K562 (cell line): ENCODE measurements at regions not wholly inside any gene's neighbourhood (a gene's known extent, or its start where the extent isn't known, plus 50 kb on each side); places are given as distances from the start of the nearest gene placed in this dataset.

Experiments used
- ATAC-seq: fragments of 200-7000 bp; cut with Tn5 transposase; 3 replicates; pipeline ENCODE4 v1.9.1; 2020; ENCODE audit warnings: moderate library complexity
- BruUV-seq: library from RNA; stranded (reverse); fragments of 400-500 nt; replicated peaks from 2 replicates; lab custom pipeline; 2021; lab: Mats Ljungman, UMichigan
- CTCF ChIA-PET: fragments of 300-600 bp; formaldehyde crosslinking; extraction: SDS; loops from one replicate; lab custom pipeline; 2021; ENCODE audit warnings: low intra/inter-chr PET ratio; lab: Yijun Ruan, JAX
- POLR2A ChIA-PET: fragments of 300-600, 350-650 bp; sonication (Branson Sonifier 250); formaldehyde crosslinking; extraction: SDS; loops from one replicate; lab custom pipeline; 2021; ENCODE audit warnings: antibody characterized with exemption, inconsistent platforms; lab: Yijun Ruan, JAX
- DNase-seq, 4 experiments: peaks; one replicate each; pipeline versions ENCODE4 v3.0.0 to v3.0.0-alpha.2; 2011 to 2018; ENCODE audit warnings: low spot score in 3 of 4, mixed read lengths in 3 of 4; ENCODE audit errors: extremely low read depth in 1 of 4
- FAIRE-seq: peaks from 2 replicates; lab custom pipeline; 2011; peaks lifted over from hg19 to GRCh38; lab: Jason Lieb, UNC
- H2AFZ ChIP-seq: 2 replicates; pipeline ENCODE4 v1.6.0; 2011; ENCODE audit warnings: low read depth, low read length, control low read depth, inconsistent platforms
- H3K27ac ChIP-seq: fragments of 200-600 bp; 3 replicates; pipeline ENCODE4 v1.8.0; 2011; ENCODE audit warnings: low read depth, mild to moderate bottlenecking, control low read depth, inconsistent platforms, low read length, moderate library complexity, mixed read lengths; ENCODE audit errors: extremely low read depth
- H3K27me3 ChIP-seq, 2 experiments: fragments of 300-600 bp in 1 of 2; 2 replicates in 1 of 2; 3 replicates in 1 of 2; pipeline versions ENCODE4 v1.6.0 to v1.8.0; 2011; ENCODE audit warnings: inconsistent platforms in 2 of 2, low read length in 2 of 2, mild to moderate bottlenecking in 1 of 2, mixed read lengths in 1 of 2, moderate library complexity in 1 of 2; ENCODE audit not compliant: control insufficient read depth in 2 of 2, insufficient read depth in 2 of 2
- H3K36me3 ChIP-seq: fragments of 300-600 bp; 3 replicates; pipeline ENCODE4 v1.8.0; 2011; ENCODE audit warnings: mild to moderate bottlenecking, low read length, inconsistent platforms; ENCODE audit not compliant: control insufficient read depth, insufficient read depth
- H3K4me1 ChIP-seq, 2 experiments: fragments of 200-600 bp in 1 of 2; replicated peaks in 1 of 2; 2 replicates in 1 of 2; 3 replicates in 1 of 2; pipeline versions ENCODE4 v1.5.1 to v1.8.0; 2011; ENCODE audit warnings: inconsistent platforms in 2 of 2, low read length in 2 of 2, mild to moderate bottlenecking in 1 of 2, mixed read lengths in 1 of 2, moderate library complexity in 1 of 2; ENCODE audit not compliant: control insufficient read depth in 2 of 2, insufficient read depth in 2 of 2
- H3K4me2 ChIP-seq: 2 replicates; pipeline ENCODE4 v1.6.1; 2011; ENCODE audit warnings: low read length, control low read depth, inconsistent platforms, mixed read lengths; ENCODE audit not compliant: insufficient read depth
- H3K4me3 ChIP-seq: fragments of 200-600 bp; sonication (generic), shearing (Covaris generic); 2 replicates; pipeline ENCODE4 v1.5.1; 2016; ENCODE audit warnings: control low read depth, inconsistent platforms
- H3K79me2 ChIP-seq: fragments of 200-600 bp; 3 replicates; pipeline ENCODE4 v1.8.0; 2011; ENCODE audit warnings: low read length, inconsistent platforms; ENCODE audit not compliant: control insufficient read depth, insufficient read depth
- H3K9ac ChIP-seq, 2 experiments: 2 replicates each; pipeline versions ENCODE4 v1.6.0 to v1.6.1; 2011; ENCODE audit warnings: low read depth in 2 of 2, low read length in 2 of 2, control low read depth in 1 of 2, inconsistent platforms in 1 of 2, mild to moderate bottlenecking in 1 of 2, mixed read lengths in 1 of 2; ENCODE audit not compliant: insufficient read depth in 1 of 2
- H3K9me1 ChIP-seq: one replicate; pipeline ENCODE4 v1.6.0; 2011; ENCODE audit warnings: inconsistent platforms, mild to moderate bottlenecking, low read length, moderate library complexity; ENCODE audit not compliant: control insufficient read depth, insufficient read depth
- H3K9me3 ChIP-seq: replicated peaks from 2 replicates; pipeline ENCODE4 v1.5.1; 2011; ENCODE audit warnings: low read depth, low read length, inconsistent platforms; ENCODE audit not compliant: control insufficient read depth, insufficient read depth
- H4K20me1 ChIP-seq: replicated peaks from 2 replicates; pipeline ENCODE4 v1.6.1; 2011; ENCODE audit warnings: low read length, inconsistent platforms, mixed read lengths; ENCODE audit not compliant: control insufficient read depth, insufficient read depth
- ATF1 ChIP-seq, 2 experiments: fragments of 450-650 bp in 1 of 2; IDR thresholded peaks; 2 replicates each; pipeline ENCODE4 v1.6.1; 2016; ENCODE audit warnings: missing compliant biosample characterization in 1 of 2, missing genetic modification characterization in 1 of 2
- CHD2 ChIP-seq: IDR thresholded peaks from 2 replicates; pipeline ENCODE4 v1.6.1; 2011; ENCODE audit warnings: low read depth, low read length
- FOS ChIP-seq: IDR thresholded peaks from 3 replicates; pipeline ENCODE4 v1.6.1; 2011; ENCODE audit not compliant: insufficient read length; ENCODE audit errors: extremely low read depth
- FOXK2 ChIP-seq, 2 experiments: fragments of 450-650 bp; IDR thresholded peaks in 1 of 2; conservative IDR thresholded peaks in 1 of 2; 2 replicates each; pipeline ENCODE4 v1.6.1; 2016; ENCODE audit warnings: low read depth in 2 of 2, mild to moderate bottlenecking in 1 of 2
- FOXP4 ChIP-seq: sonication (generic); formaldehyde crosslinking; IDR thresholded peaks from 2 replicates; pipeline ENCODE4 v1.8.0; 2022; ENCODE audit warnings: mild to moderate bottlenecking, missing genetic modification reagents, borderline replicate concordance
- HCFC1 ChIP-seq: IDR thresholded peaks from 2 replicates; pipeline ENCODE4 v1.6.1; 2012; ENCODE audit warnings: low read depth, low read length, improper control_type of control experiment
- JUND ChIP-seq, 2 experiments: IDR thresholded peaks; 2 replicates in 1 of 2; 3 replicates in 1 of 2; pipeline ENCODE4 v1.6.1; 2011; ENCODE audit warnings: borderline replicate concordance in 2 of 2, low read depth in 2 of 2, low read length in 2 of 2, improper control_type of control experiment in 1 of 2, missing biosample characterization in 1 of 2, missing genetic modification characterization in 1 of 2, missing genetic modification reagents in 1 of 2
- RAD21 ChIP-seq, 2 experiments: fragments of 250-450 bp in 1 of 2; fragments of 450-650 bp in 1 of 2; sonication (Bioruptor Pico) in 1 of 2; formaldehyde crosslinking in 1 of 2; IDR thresholded peaks in 1 of 2; conservative IDR thresholded peaks in 1 of 2; 2 replicates each; pipeline versions ENCODE4 v1.4.0 to v1.8.0; 2020 to 2022; ENCODE audit warnings: mild to moderate bottlenecking in 2 of 2, moderate library complexity in 1 of 2
- ZFP1 ChIP-seq: fragments of 450-650 bp; formaldehyde crosslinking; IDR thresholded peaks from 2 replicates; pipeline ENCODE4 v1.4.0; 2020; ENCODE audit warnings: mild to moderate bottlenecking, mixed read lengths
- ZNF146 ChIP-seq: IDR thresholded peaks from one replicate; pipeline ENCODE4 v1.6.1; 2018; ENCODE audit warnings: missing compliant biosample characterization; ENCODE audit not compliant: unreplicated experiment
- WGBS: fragments of 100-300 bp; shearing (Covaris generic); methylation state at CpG from one replicate; pipeline ENCODE4 v1.1.6; 2016; ENCODE audit warnings: low coverage, mixed read lengths; ENCODE audit not compliant: insufficient coverage; ENCODE audit errors: missing lambda C conversion rate; 5-methylcytosine and 5-hydroxymethylcytosine counted together
- in situ Hi-C: fragments of 300-500 bp; cut with MboI; formaldehyde crosslinking; loops from 4 replicates; pipeline ENCODE4 v1.15.0; 2018; ENCODE audit warnings: inconsistent platforms, mixed read lengths
- intact Hi-C: fragments of 100-400 bp; cut with micrococcal nuclease; formaldehyde crosslinking; loops from 2 replicates; pipeline ENCODE4 v1.14.2; 2022
- TF ChIP-seq, protein P1 (sequence below): sonication (generic); formaldehyde crosslinking; IDR thresholded peaks from 2 replicates; pipeline ENCODE4 v1.9.0; 2022; ENCODE audit warnings: mild to moderate bottlenecking, missing genetic modification reagents
- TF ChIP-seq, protein P2 (sequence below), 2 experiments: fragments of 450-650 bp in 1 of 2; sonication (generic) in 1 of 2; formaldehyde crosslinking in 1 of 2; IDR thresholded peaks in 1 of 2; conservative IDR thresholded peaks in 1 of 2; 2 replicates each; pipeline versions ENCODE4 v1.6.1 to v1.8.1; 2016 to 2023; ENCODE audit warnings: mild to moderate bottlenecking in 2 of 2, moderate library complexity in 2 of 2, inconsistent platforms in 1 of 2, missing genetic modification reagents in 1 of 2

GRCh38 chr14:86625637-86626036 lies 1095.7 kb downstream of the FLRT2 start:
- no peak overlapping the region for H3K9ac ChIP-seq
- DNase-seq = no peak
- H3K4me3 ChIP-seq = no peak overlapping the region
- POLR2A ChIA-PET = no interaction called here
- H4K20me1 ChIP-seq = no peaks in the 10 kb centered on the region
- in situ Hi-C loops (no loop called here), intact Hi-C loops (no loop called here)
- no peak for ATAC-seq
- no peaks in the 10 kb centered on the region for H3K36me3 ChIP-seq
- no peaks in the 10 kb centered on the region for H3K27me3 ChIP-seq
- no peak overlapping the region for H3K4me2 ChIP-seq
- FAIRE-seq = no peak
- CTCF ChIA-PET = no interaction called here
- BruUV-seq = no TSS peak
- H3K9me3 ChIP-seq = no peaks in the 10 kb centered on the region
- H2AFZ ChIP-seq = no peak overlapping the region
- H3K79me2 ChIP-seq = no peaks in the 10 kb centered on the region
- no peaks in the 10 kb centered on the region for H3K4me1 ChIP-seq
- H3K27ac ChIP-seq = no peak overlapping the region
- no peak for TF ChIP-seq ZFP1 (CRISPR knock-in tag)
- TF ChIP-seq HCFC1 = no peak
- no peak for TF ChIP-seq CHD2
- TF ChIP-seq ATF1 (CRISPR knock-in tag; IDR thresholded peaks at IDR 0.05) = no peak
- no peak for TF ChIP-seq ATF1 (tag; IDR thresholded peaks at IDR 0.05)
- no peak for TF ChIP-seq RAD21 (CRISPR knock-in tag; conservative IDR thresholded peaks at IDR 0.05 in 1 of 2, IDR thresholded peaks at IDR 0.05 in 1 of 2)
- no peaks in the 10 kb centered on the region for H3K9me1 ChIP-seq

DNA sequence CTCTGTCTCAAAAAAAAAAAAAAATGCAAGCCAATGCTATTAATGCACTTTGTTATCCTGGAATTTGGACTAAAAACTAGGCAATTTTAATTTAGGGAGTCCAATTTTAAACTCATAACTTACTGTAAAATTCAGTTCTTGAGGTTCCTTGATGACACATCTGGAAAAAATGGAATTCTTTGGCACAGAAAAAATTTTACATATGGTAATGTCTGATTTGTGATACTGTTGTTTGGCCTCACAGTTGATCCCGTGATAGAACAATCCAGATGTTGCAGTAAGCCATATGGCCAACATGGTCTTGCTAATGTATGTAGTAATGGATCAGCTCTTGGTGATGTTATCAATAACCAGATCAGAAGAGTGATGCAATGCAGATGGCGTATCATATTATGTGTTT lies 1089.8 kb downstream of the FLRT2 start:
- FAIRE-seq (no peak), DNase-seq (no peak), ATAC-seq (no peak)
- CTCF ChIA-PET = no interaction called here
- H3K27ac ChIP-seq = no peak overlapping the region
- H4K20me1 ChIP-seq = no peaks in the 10 kb centered on the region
- no peak overlapping the region for H2AFZ ChIP-seq
- in situ Hi-C loops = no loop called here
- no TSS peak for BruUV-seq
- H3K79me2 ChIP-seq = no peaks in the 10 kb centered on the region
- no peak overlapping the region for H3K4me3 ChIP-seq
- no peak overlapping the region for H3K9ac ChIP-seq
- no peaks in the 10 kb centered on the region for H3K36me3 ChIP-seq
- no peaks in the 10 kb centered on the region for H3K9me3 ChIP-seq
- 0% methylated on average over 1 of the region's 2 CpGs for WGBS
- H3K9me1 ChIP-seq = no peaks in the 10 kb centered on the region
- no peaks in the 10 kb centered on the region for H3K4me1 ChIP-seq
- POLR2A ChIA-PET = no interaction called here
- intact Hi-C loops = no loop called here
- H3K27me3 ChIP-seq = no peaks in the 10 kb centered on the region
- no peak overlapping the region for H3K4me2 ChIP-seq
- TF ChIP-seq FOXK2 (conservative IDR thresholded peaks at IDR 0.05 in 1 of 2, IDR thresholded peaks at IDR 0.05 in 1 of 2; ENCODE audit: low read depth in 2 of 2) (no peak), ZNF146 (no peak), FOS (no peak), FOXP4 (CRISPR knock-in tag) (no peak), JUND (IDR thresholded peaks at IDR 0.05; ENCODE audit: borderline replicate concordance, low read depth, low read length) (no peak), JUND (tag; IDR thresholded peaks at IDR 0.05; ENCODE audit: borderline replicate concordance, low read depth, low read length) (no peak)
- TF ChIP-seq, protein P1, sequence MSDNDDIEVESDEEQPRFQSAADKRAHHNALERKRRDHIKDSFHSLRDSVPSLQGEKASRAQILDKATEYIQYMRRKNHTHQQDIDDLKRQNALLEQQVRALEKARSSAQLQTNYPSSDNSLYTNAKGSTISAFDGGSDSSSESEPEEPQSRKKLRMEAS (CRISPR knock-in tag) = no peak
- TF ChIP-seq, protein P2, sequence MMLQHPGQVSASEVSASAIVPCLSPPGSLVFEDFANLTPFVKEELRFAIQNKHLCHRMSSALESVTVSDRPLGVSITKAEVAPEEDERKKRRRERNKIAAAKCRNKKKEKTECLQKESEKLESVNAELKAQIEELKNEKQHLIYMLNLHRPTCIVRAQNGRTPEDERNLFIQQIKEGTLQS (IDR thresholded peaks at IDR 0.05) = no peak
- TF ChIP-seq, protein P2 (CRISPR knock-in tag; conservative IDR thresholded peaks at IDR 0.05) = no peak
